GM10266 (cell line): ENCODE measurements at regions not wholly inside any gene's neighbourhood (a gene's known extent, or its start where the extent isn't known, plus 50 kb on each side); places are given as distances from the start of the nearest gene placed in this dataset.

ENCODE experiments used
- DNase-seq: peaks from one replicate; pipeline ENCODE4 v3.0.0; 2012; ENCODE audit errors: extremely low spot score
- CTCF ChIP-seq: IDR thresholded peaks from 2 replicates; pipeline ENCODE4 v1.5.1; 2012; ENCODE audit warnings: mild to moderate bottlenecking, low read depth; ENCODE audit not compliant: control insufficient read depth, insufficient read depth; ENCODE audit errors: missing control alignments

GRCh38 chr10:110366635-110367034 is 61.9 kb upstream of the SMNDC1 start:
- DNase-seq: no peak

GRCh38 chr10:110368002-110368401 is 63.3 kb upstream of the SMNDC1 start:
- no peak for TF ChIP-seq CTCF
- peak; percentile 40 for DNase-seq

More at GRCh38 chr10:110366635-110367034, 61.9 kb upstream of the SMNDC1 start:
- no peak for TF ChIP-seq CTCF

- TF ChIP-seq CTCF: no peak
- DNase-seq: no peak
Observed at GRCh38 chr10:110368556-110368955, 63.8 kb upstream of the SMNDC1 start.

- DNase-seq: no peak
- TF ChIP-seq CTCF: no peak
Observed at GRCh38 chr10:110370006-110370405, 65.3 kb upstream of the SMNDC1 start.

- no peak for TF ChIP-seq CTCF
- DNase-seq: no peak
Observed at GRCh38 chr10:110372656-110373055, 67.9 kb upstream of the SMNDC1 start.

- DNase-seq: no peak
Observed at GRCh38 chr10:110373059-110373458, 68.3 kb upstream of the SMNDC1 start.

GRCh38 chr10:110373857-110374654 is 69.3 kb upstream of the SMNDC1 start:
- DNase-seq: no peak
- no peak for TF ChIP-seq CTCF

More at GRCh38 chr10:110373059-110373458, 68.3 kb upstream of the SMNDC1 start:
- no peak for TF ChIP-seq CTCF
